HFF-Myc (cell line): ENCODE measurements at regions not wholly inside any gene's neighbourhood (a gene's known extent, or its start where the extent isn't known, plus 50 kb on each side); places are given as distances from the start of the nearest gene placed in this dataset.

Experiments
- DNase-seq: peaks from one replicate; pipeline ENCODE4 v3.0.0-alpha.2; 2011; ENCODE audit warnings: low read depth; ENCODE audit errors: extremely low read depth
- H3K4me3 ChIP-seq: replicated peaks from 2 replicates; pipeline ENCODE4 v1.5.1; 2011; ENCODE audit warnings: low read depth, mild to moderate bottlenecking, control low read depth, low read length
- CTCF ChIP-seq: IDR thresholded peaks from 2 replicates; pipeline ENCODE4 v1.5.1; 2012; ENCODE audit warnings: mild to moderate bottlenecking, low read depth, low read length, control low read depth; ENCODE audit errors: missing control alignments

DNA sequence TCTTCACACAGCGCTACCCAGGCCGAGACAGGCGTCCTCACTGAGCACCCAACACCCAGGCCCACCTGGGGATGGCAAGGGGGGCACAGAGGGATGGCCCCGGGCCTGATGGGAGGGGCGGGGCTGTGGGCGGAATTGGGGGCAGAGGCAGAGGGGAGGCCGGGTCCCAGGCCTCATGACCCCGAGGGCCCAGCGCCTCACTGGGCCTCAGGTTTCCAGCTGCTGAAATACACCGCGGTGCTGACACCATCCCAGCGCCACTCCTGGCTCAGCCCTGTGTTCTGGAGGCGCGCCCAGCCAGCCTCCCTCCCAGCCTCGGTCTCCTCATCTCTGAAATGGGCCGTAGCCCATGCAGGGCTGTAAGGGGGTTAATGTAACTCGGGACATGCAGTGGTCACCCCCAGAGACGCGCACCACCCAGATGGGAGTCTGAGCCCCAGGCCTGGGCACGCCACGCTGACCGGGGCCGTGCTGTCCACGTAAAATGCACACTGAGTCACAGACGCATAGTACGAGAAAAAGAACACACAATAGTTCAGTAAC is 82.3 kb downstream of the UNCX start:
- no peak for DNase-seq

DNA sequence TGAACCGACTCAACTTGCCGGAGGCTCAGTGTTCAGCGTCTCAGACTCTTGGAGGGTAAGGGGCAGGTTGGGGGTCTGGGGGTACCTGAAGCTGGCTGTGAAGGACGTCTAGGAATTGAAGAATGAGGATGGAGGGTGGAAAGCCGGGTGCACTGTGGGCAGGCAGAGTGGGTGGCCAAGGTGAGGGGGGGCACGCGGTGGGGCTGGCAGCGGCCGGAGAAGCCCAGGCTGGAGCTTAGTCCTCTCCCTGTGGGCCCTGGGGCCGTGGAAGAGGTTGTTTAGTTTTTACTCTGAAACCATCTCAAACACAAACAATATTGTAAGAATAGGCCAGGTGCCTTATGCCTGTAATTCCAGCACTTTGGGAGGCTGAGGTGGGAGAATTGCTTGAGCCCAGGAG is 83.4 kb downstream of the UNCX start:
- no peak overlapping the region for H3K4me3 ChIP-seq
- DNase-seq, result no peak
- no peak for TF ChIP-seq CTCF

More for the DNA sequence above, 82.3 kb downstream of the UNCX start:
- TF ChIP-seq CTCF, result no peak
- H3K4me3 ChIP-seq, result no peak overlapping the region

DNA sequence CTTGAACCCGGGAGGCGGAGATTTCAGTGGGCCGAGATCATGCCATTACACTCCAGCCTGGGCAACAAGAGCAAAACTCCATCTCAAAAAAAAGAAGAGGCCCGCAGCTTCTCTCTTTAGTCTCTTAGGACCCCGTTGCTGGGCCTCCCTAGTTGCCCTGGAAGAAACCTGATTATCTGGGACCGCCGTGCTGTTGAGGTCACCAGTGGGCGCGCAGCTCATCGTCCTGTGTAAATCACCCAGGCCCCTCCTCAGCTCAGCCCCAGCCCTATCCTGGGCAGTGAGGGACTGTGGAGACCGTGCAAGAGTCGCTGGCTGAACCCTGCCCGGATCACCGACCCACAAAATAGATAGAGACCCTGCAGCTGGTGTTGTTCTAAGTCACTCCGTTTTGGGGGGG is 85.0 kb downstream of the UNCX start:
- DNase-seq, result no peak
- TF ChIP-seq CTCF, result no peak
- no peak overlapping the region for H3K4me3 ChIP-seq

- no peak for TF ChIP-seq CTCF
- H3K4me3 ChIP-seq, result no peak overlapping the region
- DNase-seq, result no peak
These were observed 85.4 kb downstream of the UNCX start for GRCh38 chr7:1318051-1318450.

DNA sequence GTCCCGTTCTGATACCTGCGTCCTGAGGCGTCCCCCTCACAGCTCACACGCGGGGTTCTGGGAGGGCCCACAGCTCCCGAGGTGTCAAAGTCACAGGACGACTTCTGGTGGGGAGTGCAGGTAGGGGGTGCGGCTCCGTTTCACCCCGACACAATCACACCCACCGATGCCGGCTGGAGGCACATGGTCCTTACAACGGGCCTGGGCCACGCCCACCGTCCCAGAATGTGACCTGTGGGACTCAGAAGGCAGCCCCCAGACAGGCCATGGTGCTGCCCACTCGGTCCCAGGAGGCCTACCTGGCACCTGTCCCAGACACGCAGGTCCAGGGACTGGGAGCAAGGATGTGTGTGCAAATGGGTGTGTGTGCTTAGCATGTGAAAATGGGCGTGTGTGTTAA is 86.0 kb downstream of the UNCX start:
- TF ChIP-seq CTCF, result no peak
- DNase-seq, result no peak

GRCh38 chr7:1320616-1321240 is 88.1 kb downstream of the UNCX start:
- DNase-seq, result no peak
- H3K4me3 ChIP-seq, result no peak overlapping the region
- TF ChIP-seq CTCF, result no peak

More for the DNA sequence above, 86.0 kb downstream of the UNCX start:
- H3K4me3 ChIP-seq, result no peak overlapping the region
